ENCODE measurements at regions not wholly inside any gene's neighbourhood (a gene's known extent, or its start where the extent isn't known, plus 50 kb on each side); places are given as distances from the start of the nearest gene placed in this dataset.

- no peak overlapping the region for H3K27ac Mint-ChIP-seq
- no peak overlapping the region for H3K4me3 ChIP-seq (replicated peaks in 1 of 3; ENCODE audit: low read depth in 2 of 3, low read length in 3 of 3)
- no peak overlapping the region for H3K4me3 Mint-ChIP-seq
- H3K4me1 ChIP-seq (ENCODE audit: control insufficient read depth in 1 of 2, insufficient read depth in 2 of 2, low read length in 2 of 2), result no peaks in the 10 kb centered on the region
- H3K9me3 ChIP-seq (replicated peaks in 1 of 2; ENCODE audit: control insufficient read depth in 1 of 2, insufficient read depth in 1 of 2, low read length in 2 of 2), result peaks cover 0 to 2% of the 10 kb centered on the region in 2 donors
- H3K27me3 Mint-ChIP-seq (ENCODE audit: low read depth in 3 of 3), result peaks cover 0 to 1% (median 0%) of the 10 kb centered on the region in 3 donors
- no CpG with 5 or more reads among the region's 2 CpGs for WGBS (ENCODE audit: insufficient coverage)
- TF ChIP-seq, protein P1, sequence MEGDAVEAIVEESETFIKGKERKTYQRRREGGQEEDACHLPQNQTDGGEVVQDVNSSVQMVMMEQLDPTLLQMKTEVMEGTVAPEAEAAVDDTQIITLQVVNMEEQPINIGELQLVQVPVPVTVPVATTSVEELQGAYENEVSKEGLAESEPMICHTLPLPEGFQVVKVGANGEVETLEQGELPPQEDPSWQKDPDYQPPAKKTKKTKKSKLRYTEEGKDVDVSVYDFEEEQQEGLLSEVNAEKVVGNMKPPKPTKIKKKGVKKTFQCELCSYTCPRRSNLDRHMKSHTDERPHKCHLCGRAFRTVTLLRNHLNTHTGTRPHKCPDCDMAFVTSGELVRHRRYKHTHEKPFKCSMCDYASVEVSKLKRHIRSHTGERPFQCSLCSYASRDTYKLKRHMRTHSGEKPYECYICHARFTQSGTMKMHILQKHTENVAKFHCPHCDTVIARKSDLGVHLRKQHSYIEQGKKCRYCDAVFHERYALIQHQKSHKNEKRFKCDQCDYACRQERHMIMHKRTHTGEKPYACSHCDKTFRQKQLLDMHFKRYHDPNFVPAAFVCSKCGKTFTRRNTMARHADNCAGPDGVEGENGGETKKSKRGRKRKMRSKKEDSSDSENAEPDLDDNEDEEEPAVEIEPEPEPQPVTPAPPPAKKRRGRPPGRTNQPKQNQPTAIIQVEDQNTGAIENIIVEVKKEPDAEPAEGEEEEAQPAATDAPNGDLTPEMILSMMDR (IDR thresholded peaks at IDR 0.05), result no peak
- no peak overlapping the region for H3K4me2 ChIP-seq (replicated peaks; ENCODE audit: extremely low read depth, low read length, poor library complexity, severe bottlenecking)
- H3K27ac ChIP-seq (ENCODE audit: low read depth in 1 of 2, low read length in 2 of 2), result no peak overlapping the region
- no peaks in the 10 kb centered on the region for H3K79me2 ChIP-seq (ENCODE audit: insufficient read depth, low read length)
- no peaks in the 10 kb centered on the region for H3K36me3 Mint-ChIP-seq
- no peak overlapping the region for H2AFZ ChIP-seq (ENCODE audit: insufficient read depth, low read depth, low read length, poor library complexity, severe bottlenecking)
- no peaks in the 10 kb centered on the region for H3K27me3 ChIP-seq (ENCODE audit: control insufficient read depth in 2 of 2, insufficient read depth in 2 of 2, low read length in 2 of 2)
- DNase-seq, result no peak
- peaks cover 0 to 8% (median 2%) of the 10 kb centered on the region in 7 donors for H3K9me3 Mint-ChIP-seq
- no peaks in the 10 kb centered on the region for H4K20me1 ChIP-seq (ENCODE audit: insufficient read depth, low read length)
- no peaks in the 10 kb centered on the region for H3K36me3 ChIP-seq (replicated peaks in 1 of 2; ENCODE audit: control insufficient read depth in 1 of 2, insufficient read depth in 2 of 2, low read length in 2 of 2)
- intact Hi-C loops (cut with micrococcal nuclease), result no loop called here
- H3K9ac ChIP-seq (ENCODE audit: insufficient read depth, low read length, poor library complexity, severe bottlenecking), result no peak overlapping the region
- no peaks in the 10 kb centered on the region for H3K4me1 Mint-ChIP-seq
Observed at GRCh38 chr14:84477996-84478395, 1051.9 kb upstream of the FLRT2 start.

GRCh38 chr14:84482256-84483071 is 1047.5 kb upstream of the FLRT2 start:
- H2AFZ ChIP-seq (ENCODE audit: insufficient read depth, low read depth, low read length, poor library complexity, severe bottlenecking), result no peak overlapping the region
- intact Hi-C loops (cut with micrococcal nuclease), result no loop called here
- H3K4me1 ChIP-seq (ENCODE audit: control insufficient read depth in 1 of 2, insufficient read depth in 2 of 2, low read length in 2 of 2), result no peaks in the 10 kb centered on the region
- H3K27me3 Mint-ChIP-seq (ENCODE audit: low read depth in 3 of 3), result no peaks in the 10 kb centered on the region
- no peak overlapping the region for H3K27ac Mint-ChIP-seq
- no peaks in the 10 kb centered on the region for H3K79me2 ChIP-seq (ENCODE audit: insufficient read depth, low read length)
- H3K4me3 ChIP-seq (replicated peaks in 1 of 3; ENCODE audit: low read depth in 2 of 3, low read length in 3 of 3), result no peak overlapping the region
- H3K36me3 ChIP-seq (replicated peaks in 1 of 2; ENCODE audit: control insufficient read depth in 1 of 2, insufficient read depth in 2 of 2, low read length in 2 of 2), result no peaks in the 10 kb centered on the region
- H3K9me3 Mint-ChIP-seq, result peaks cover 0 to 5% (median 2%) of the 10 kb centered on the region in 7 donors
- H3K36me3 Mint-ChIP-seq, result no peaks in the 10 kb centered on the region
- no peaks in the 10 kb centered on the region for H3K27me3 ChIP-seq (ENCODE audit: control insufficient read depth in 2 of 2, insufficient read depth in 2 of 2, low read length in 2 of 2)
- no peaks in the 10 kb centered on the region for H4K20me1 ChIP-seq (ENCODE audit: insufficient read depth, low read length)
- TF ChIP-seq, protein P1 (IDR thresholded peaks at IDR 0.05), result no peak
- no peaks in the 10 kb centered on the region for H3K4me1 Mint-ChIP-seq
- no peak overlapping the region for H3K27ac ChIP-seq (ENCODE audit: low read depth in 1 of 2, low read length in 2 of 2)
- no peak overlapping the region for H3K4me3 Mint-ChIP-seq
- no peak overlapping the region for H3K4me2 ChIP-seq (replicated peaks; ENCODE audit: extremely low read depth, low read length, poor library complexity, severe bottlenecking)
- no peak for DNase-seq
- WGBS (ENCODE audit: insufficient coverage), result 82% methylated on average over 3 of the region's 5 CpGs
- no peak overlapping the region for H3K9ac ChIP-seq (ENCODE audit: insufficient read depth, low read length, poor library complexity, severe bottlenecking)
- peaks cover 0 to 3% of the 10 kb centered on the region in 2 donors for H3K9me3 ChIP-seq (replicated peaks in 1 of 2; ENCODE audit: control insufficient read depth in 1 of 2, insufficient read depth in 1 of 2, low read length in 2 of 2)

Measured in CD14-positive monocyte (primary cell).